Ovary (tissue), 3 donors: ENCODE measurements at regions not wholly inside any gene's neighbourhood (a gene's known extent, or its start where the extent isn't known, plus 50 kb on each side); places are given as distances from the start of the nearest gene placed in this dataset.
"Not testable (repeated sequence)": the region's sequence is repeated elsewhere in the genome, so short reads cannot be mapped to it uniquely, and the experiment has no call there.

Experiments used
- CTCF ChIP-seq, 3 donors: fragments of 450-650 bp in 2 of 3; fragments of 200-600 bp in 1 of 3; IDR thresholded peaks; one replicate each; pipeline versions ENCODE4 v1.5.1 to v1.8.0; 2016 to 2022; ENCODE audit warnings: antibody characterized with exemption in 3 of 3, mild to moderate bottlenecking in 1 of 3
- POLR2A ChIP-seq: fragments of 450-650 bp; IDR thresholded peaks from one replicate; pipeline ENCODE4 v1.6.1; 2017; ENCODE audit warnings: antibody characterized with exemption, mild to moderate bottlenecking, moderate library complexity
- donor health status: DM: no; HTN: no; CAD: no.

- TF ChIP-seq CTCF (IDR thresholded peaks at IDR 0.05); POLR2A: not testable (repeated sequence)
Observed at GRCh38 chr14:105942725-105943124, 416.3 kb downstream of the TMEM121 start.
